GM23248 (cell line): ENCODE measurements at regions not wholly inside any gene's neighbourhood (a gene's known extent, or its start where the extent isn't known, plus 50 kb on each side); places are given as distances from the start of the nearest gene placed in this dataset.

Experiments
- DNase-seq: peaks from one replicate; pipeline ENCODE4 v3.0.0-alpha.2; 2015
- H2AFZ ChIP-seq: fragments of 200-600 bp; sonication (generic); 2 replicates; pipeline ENCODE4 v1.6.1; 2016; ENCODE audit warnings: antibody characterized with exemption
- H3F3A ChIP-seq: fragments of 200-600 bp; sonication (generic); 2 replicates; pipeline ENCODE4 v1.6.1; 2016; ENCODE audit warnings: mild to moderate bottlenecking, antibody characterized with exemption, mixed run types; ENCODE audit not compliant: insufficient read depth
- H3K27ac ChIP-seq: fragments of 200-600 bp; sonication (generic); 2 replicates; pipeline ENCODE4 v1.5.1; 2016; ENCODE audit warnings: mild to moderate bottlenecking
- H3K27me3 ChIP-seq: fragments of 200-600 bp; sonication (generic); replicated peaks from 2 replicates; pipeline ENCODE4 v1.6.1; 2016; ENCODE audit warnings: mild to moderate bottlenecking; ENCODE audit not compliant: insufficient read depth
- H3K36me3 ChIP-seq: fragments of 200-600 bp; sonication (generic); 2 replicates; pipeline ENCODE4 v1.6.1; 2016; ENCODE audit warnings: low read depth, mild to moderate bottlenecking
- H3K4me1 ChIP-seq: fragments of 200-600 bp; sonication (generic); 2 replicates; pipeline ENCODE4 v1.6.1; 2016; ENCODE audit warnings: mild to moderate bottlenecking; ENCODE audit not compliant: insufficient read depth
- H3K4me2 ChIP-seq: fragments of 200-600 bp; sonication (generic); one replicate; pipeline ENCODE4 v1.6.1; 2016; ENCODE audit warnings: mild to moderate bottlenecking; ENCODE audit not compliant: unreplicated experiment
- H3K4me3 ChIP-seq: fragments of 200-600 bp; sonication (generic); 2 replicates; pipeline ENCODE4 v1.5.1; 2016; ENCODE audit warnings: mild to moderate bottlenecking
- H3K79me2 ChIP-seq: fragments of 200-600 bp; sonication (generic); 2 replicates; pipeline ENCODE4 v1.6.1; 2016; ENCODE audit warnings: mild to moderate bottlenecking; ENCODE audit not compliant: insufficient read depth
- H3K9ac ChIP-seq: fragments of 200-600 bp; sonication (generic); 2 replicates; pipeline ENCODE4 v1.6.1; 2016; ENCODE audit warnings: mild to moderate bottlenecking
- H3K9me2 ChIP-seq: fragments of 200-600 bp; sonication (generic); 2 replicates; pipeline ENCODE4 v1.6.1; 2016; ENCODE audit warnings: mixed run types, mild to moderate bottlenecking, moderate library complexity; ENCODE audit not compliant: insufficient read depth
- H3K9me3 ChIP-seq: fragments of 200-600 bp; sonication (generic); one replicate; pipeline ENCODE4 v1.6.1; 2017; ENCODE audit warnings: low read depth
- H4K20me1 ChIP-seq: fragments of 200-600 bp; sonication (generic); 2 replicates; pipeline ENCODE4 v1.6.0; 2016; ENCODE audit not compliant: insufficient read depth
- EZH2 ChIP-seq: fragments of 200-600 bp; sonication (generic); IDR thresholded peaks from 2 replicates; pipeline ENCODE4 v1.6.1; 2018; ENCODE audit warnings: antibody characterized with exemption, mild to moderate bottlenecking; ENCODE audit not compliant: insufficient read depth, poor library complexity, severe bottlenecking
- EZH2phosphoT487 ChIP-seq: fragments of 200-600 bp; sonication (generic); IDR thresholded peaks from 2 replicates; pipeline ENCODE4 v1.6.1; 2018; ENCODE audit warnings: antibody characterized with exemption, moderate library complexity, mild to moderate bottlenecking, low read depth; ENCODE audit not compliant: insufficient read depth
- WGBS, 2 experiments: methylation state at CpG; one replicate each; pipeline ENCODE4 v1.1.6; 2015 to 2017; ENCODE audit warnings: low lambda C conversion rate in 2 of 2, low coverage in 1 of 2; ENCODE audit errors: missing lambda C conversion rate in 2 of 2; 5-methylcytosine and 5-hydroxymethylcytosine counted together
- in situ Hi-C: fragments of 300-500 bp; cut with MboI; formaldehyde crosslinking; loops from 2 replicates; pipeline ENCODE4 v1.15.0; 2020

DNA sequence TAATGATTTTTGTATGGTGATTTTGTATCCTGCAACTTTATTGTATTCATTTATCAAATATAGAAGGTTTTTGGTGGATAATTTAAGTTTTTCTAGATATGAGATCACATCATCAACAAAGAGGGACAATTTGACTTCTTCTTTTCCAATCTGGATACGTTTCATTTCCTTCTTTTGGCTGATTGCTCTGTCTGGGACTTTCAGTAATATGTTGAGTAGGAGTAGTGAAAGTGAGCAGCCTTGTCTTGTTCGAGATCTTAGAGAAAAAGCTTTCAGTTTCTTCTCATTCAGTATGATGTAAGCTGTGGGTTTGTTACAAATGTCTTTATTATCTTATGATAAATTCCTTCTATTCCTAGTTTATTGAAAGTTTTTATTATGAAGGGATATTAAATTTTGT lies 352.0 kb upstream of the DACH1 start:
- Histone ChIP-seq H3K36me3 (no peaks in the 10 kb centered on the region), H3K4me1 (no peaks in the 10 kb centered on the region), H2AFZ (no peak overlapping the region), H3F3A (no peaks in the 10 kb centered on the region), H3K79me2 (no peaks in the 10 kb centered on the region), H3K9ac (no peak overlapping the region), H3K27ac (no peak overlapping the region), H3K27me3 (no peaks in the 10 kb centered on the region), H4K20me1 (no peaks in the 10 kb centered on the region), H3K9me2 (no peaks in the 10 kb centered on the region), H3K4me3 (no peak overlapping the region), H3K9me3 (no peaks in the 10 kb centered on the region), H3K4me2 (no peak overlapping the region)
- DNase-seq: no peak
- 2 to 6% methylated on average over 2 of the region's 2 CpGs for WGBS, 2 experiments
- TF ChIP-seq EZH2 (no peak), EZH2phosphoT487 (no peak)
- in situ Hi-C loops: no loop called here

DNA sequence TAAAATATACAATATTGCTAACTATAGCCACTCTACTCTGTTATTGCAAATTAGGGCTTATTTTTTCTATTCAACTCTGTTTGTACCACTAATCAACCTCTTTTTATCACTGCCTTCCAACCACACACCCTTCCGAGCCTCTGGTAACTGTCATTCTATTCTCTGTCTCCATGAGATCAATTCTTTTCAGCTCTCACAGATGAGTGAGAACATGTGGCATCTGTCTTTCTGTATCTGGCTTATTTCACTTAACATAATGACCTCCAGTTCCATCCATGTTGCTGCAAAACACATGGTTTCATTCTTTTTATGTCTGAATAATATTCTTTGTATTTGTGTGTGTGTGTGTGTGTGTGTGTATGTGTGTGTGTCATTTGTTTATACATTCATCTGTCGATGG lies 350.1 kb upstream of the DACH1 start:
- no peak for TF ChIP-seq EZH2
- TF ChIP-seq EZH2phosphoT487: no peak

GRCh38 chr13:72208112-72208645 lies 341.2 kb upstream of the DACH1 start:
- in situ Hi-C loops: no loop called here

More for the DNA sequence above, 350.1 kb upstream of the DACH1 start:
- H3K4me2 ChIP-seq: no peak overlapping the region
- in situ Hi-C loops: no loop called here
- H3F3A ChIP-seq: no peaks in the 10 kb centered on the region
- H3K36me3 ChIP-seq: no peaks in the 10 kb centered on the region
- H3K27ac ChIP-seq: no peak overlapping the region
- no peaks in the 10 kb centered on the region for H3K9me3 ChIP-seq
- 0% methylated on average over 2 of the region's 2 CpGs for WGBS, 2 experiments
- H2AFZ ChIP-seq: no peak overlapping the region
- no peaks in the 10 kb centered on the region for H3K9me2 ChIP-seq
- H3K9ac ChIP-seq: no peak overlapping the region
- no peak for DNase-seq
- no peaks in the 10 kb centered on the region for H4K20me1 ChIP-seq
- no peaks in the 10 kb centered on the region for H3K4me1 ChIP-seq
- no peaks in the 10 kb centered on the region for H3K27me3 ChIP-seq
- no peak overlapping the region for H3K4me3 ChIP-seq
- H3K79me2 ChIP-seq: no peaks in the 10 kb centered on the region

GRCh38 chr13:72205773-72206172 lies 338.8 kb upstream of the DACH1 start:
- no peaks in the 10 kb centered on the region for H3F3A ChIP-seq
- no peak for DNase-seq
- no peaks in the 10 kb centered on the region for H3K4me1 ChIP-seq
- no peaks in the 10 kb centered on the region for H3K36me3 ChIP-seq
- in situ Hi-C loops: no loop called here
- no peak overlapping the region for H3K4me2 ChIP-seq
- 44 to 54% methylated on average over 1 of the region's 1 CpG for WGBS, 2 experiments
- TF ChIP-seq EZH2phosphoT487 (no peak), EZH2 (no peak)
- H2AFZ ChIP-seq: no peak overlapping the region
- H3K79me2 ChIP-seq: no peaks in the 10 kb centered on the region
- no peaks in the 10 kb centered on the region for H3K27me3 ChIP-seq
- no peaks in the 10 kb centered on the region for H3K9me3 ChIP-seq
- no peak overlapping the region for H3K27ac ChIP-seq
- no peaks in the 10 kb centered on the region for H3K9me2 ChIP-seq
- no peak overlapping the region for H3K9ac ChIP-seq
- no peaks in the 10 kb centered on the region for H4K20me1 ChIP-seq
- no peak overlapping the region for H3K4me3 ChIP-seq

More at GRCh38 chr13:72208112-72208645, 341.2 kb upstream of the DACH1 start:
- no peaks in the 10 kb centered on the region for H3K4me1 ChIP-seq
- H3K4me2 ChIP-seq: no peak overlapping the region
- no peaks in the 10 kb centered on the region for H3K9me2 ChIP-seq
- H3F3A ChIP-seq: no peaks in the 10 kb centered on the region
- TF ChIP-seq EZH2 (no peak), EZH2phosphoT487 (no peak)
- H3K27me3 ChIP-seq: no peaks in the 10 kb centered on the region
- no peak for DNase-seq
- H3K79me2 ChIP-seq: no peaks in the 10 kb centered on the region
- H3K27ac ChIP-seq: no peak overlapping the region
- H3K4me3 ChIP-seq: no peak overlapping the region
- H2AFZ ChIP-seq: no peak overlapping the region
- H3K36me3 ChIP-seq: no peaks in the 10 kb centered on the region
- no peak overlapping the region for H3K9ac ChIP-seq
- no peaks in the 10 kb centered on the region for H3K9me3 ChIP-seq
- H4K20me1 ChIP-seq: no peaks in the 10 kb centered on the region

- no peaks in the 10 kb centered on the region for H3F3A ChIP-seq
- H3K27ac ChIP-seq: no peak overlapping the region
- in situ Hi-C loops: no loop called here
- no peaks in the 10 kb centered on the region for H3K4me1 ChIP-seq
- TF ChIP-seq EZH2phosphoT487: no peak
- H3K9ac ChIP-seq: no peak overlapping the region
- no peaks in the 10 kb centered on the region for H3K27me3 ChIP-seq
- no peak for DNase-seq
- no peak overlapping the region for H3K4me2 ChIP-seq
- no peaks in the 10 kb centered on the region for H4K20me1 ChIP-seq
- no peak overlapping the region for H2AFZ ChIP-seq
- H3K4me3 ChIP-seq: no peak overlapping the region
- H3K9me2 ChIP-seq: no peaks in the 10 kb centered on the region
- WGBS, 2 experiments: 9 to 18% methylated on average over 2 of the region's 2 CpGs
- no peaks in the 10 kb centered on the region for H3K9me3 ChIP-seq
- no peaks in the 10 kb centered on the region for H3K79me2 ChIP-seq
- H3K36me3 ChIP-seq: no peaks in the 10 kb centered on the region
Observed at GRCh38 chr13:72204291-72204690, 337.3 kb upstream of the DACH1 start.
